Hematopoietic multipotent progenitor cell treated with erythropoietin and hydrocortisone succinate and interleukin-3 and kit ligand, for 8 days (in vitro differentiated cells): ENCODE measurements at regions not wholly inside any gene's neighbourhood (a gene's known extent, or its start where the extent isn't known, plus 50 kb on each side); places are given as distances from the start of the nearest gene placed in this dataset.
"Not testable (repeated sequence)": the region's sequence is repeated elsewhere in the genome, so short reads cannot be mapped to it uniquely, and the experiment has no call there.

ENCODE experiments used
- DNase-seq: peaks from one replicate; pipeline ENCODE4 v3.0.0-alpha.2; 2015

DNA sequence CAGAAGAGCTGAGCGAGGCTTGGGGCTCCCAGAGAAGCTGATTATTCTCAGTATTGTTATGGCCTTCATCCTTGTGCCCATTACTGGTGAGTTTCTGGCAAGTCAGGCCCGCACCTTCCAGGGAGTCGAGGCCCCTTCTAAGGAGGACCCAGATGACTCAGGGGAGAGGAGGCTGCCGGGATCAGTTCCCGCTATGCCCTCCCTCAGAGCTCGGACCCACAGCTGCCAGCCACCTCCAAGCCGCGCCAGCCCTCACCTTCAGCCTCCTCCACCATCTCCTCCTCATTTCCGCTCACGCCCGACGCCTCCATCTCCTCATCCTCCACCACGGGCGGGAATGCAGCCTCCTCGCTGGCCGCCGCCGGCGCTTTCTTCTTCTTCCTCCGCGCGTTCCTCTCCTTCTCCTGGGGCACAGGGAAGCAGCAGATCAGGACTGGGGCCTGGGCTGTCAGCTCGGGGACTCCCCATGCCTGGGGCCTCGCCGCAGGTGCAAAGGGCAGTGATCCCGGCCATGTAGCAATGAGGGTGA lies 83.2 kb downstream of the RFLNA start:
- DNase-seq, result no peak

DNA sequence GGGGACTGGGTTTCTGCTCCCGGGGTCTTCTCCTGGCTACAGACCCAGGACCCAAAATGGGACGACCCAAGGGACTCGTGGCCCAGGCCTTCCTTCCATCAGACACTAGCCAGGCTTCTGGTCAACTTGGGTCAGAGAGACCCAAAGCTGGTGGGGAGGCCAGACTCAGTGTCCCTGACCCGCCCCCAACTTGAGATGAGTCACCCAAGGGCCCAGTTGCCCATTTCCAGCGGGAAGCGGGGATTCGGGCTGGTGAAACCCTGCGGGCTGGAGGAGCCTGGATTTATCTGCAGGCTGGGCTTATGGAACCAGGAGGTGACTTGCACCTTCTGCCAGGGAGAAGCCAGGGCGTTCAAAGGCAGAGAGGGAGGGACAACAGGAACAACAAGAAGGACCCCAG lies 81.5 kb downstream of the RFLNA start:
- DNase-seq, result no peak

DNA sequence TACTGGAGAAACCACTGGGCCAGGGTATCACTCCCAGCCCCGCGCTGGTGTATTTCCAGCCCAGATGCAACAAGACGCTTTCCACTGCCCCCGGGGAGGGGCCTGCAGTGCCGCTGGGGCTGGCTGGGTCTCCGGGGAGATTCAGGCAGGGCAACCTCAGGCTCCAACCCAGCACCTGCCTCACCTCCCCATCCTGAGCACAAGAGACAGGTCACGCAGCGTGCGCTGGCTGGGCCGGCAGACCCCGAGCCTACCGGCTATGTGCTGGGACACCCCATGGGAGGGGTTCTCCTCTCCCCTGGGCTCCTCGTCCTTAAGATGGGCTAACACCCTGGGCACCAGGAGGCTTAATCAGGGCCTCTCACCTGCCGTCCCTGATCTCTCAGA lies 80.9 kb downstream of the RFLNA start:
- DNase-seq, result no peak

DNA sequence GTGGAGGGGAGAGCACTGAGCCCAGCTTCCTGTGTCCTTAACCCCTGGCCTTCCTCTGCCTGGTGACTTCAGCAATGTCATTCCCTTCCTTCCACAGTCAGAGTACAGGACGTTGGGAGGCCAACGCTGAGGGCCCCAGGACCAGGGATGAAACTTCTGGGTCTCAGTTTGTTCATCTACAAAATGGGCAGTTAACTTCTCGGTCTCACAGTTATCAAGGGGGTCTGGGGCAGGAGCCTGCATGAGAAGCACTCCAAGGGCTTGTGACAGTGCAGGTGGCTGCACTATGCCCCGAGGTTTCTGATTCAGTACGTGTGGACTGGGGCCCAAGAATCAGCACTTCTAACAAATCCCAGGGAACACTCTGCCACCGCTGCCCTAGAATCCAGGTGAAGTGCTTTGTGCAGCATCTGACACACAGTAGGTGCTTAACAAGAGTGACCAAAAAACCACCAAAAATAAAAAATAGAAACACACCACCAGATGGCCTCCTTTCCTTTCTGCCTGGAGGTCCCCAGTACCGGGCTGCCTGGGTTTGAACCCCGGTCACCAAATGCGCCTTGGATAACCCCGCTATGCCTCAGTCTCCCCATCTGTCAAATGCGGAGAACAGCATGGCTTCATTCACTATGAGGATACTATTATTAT lies 80.4 kb downstream of the RFLNA start:
- no peak for DNase-seq

DNA sequence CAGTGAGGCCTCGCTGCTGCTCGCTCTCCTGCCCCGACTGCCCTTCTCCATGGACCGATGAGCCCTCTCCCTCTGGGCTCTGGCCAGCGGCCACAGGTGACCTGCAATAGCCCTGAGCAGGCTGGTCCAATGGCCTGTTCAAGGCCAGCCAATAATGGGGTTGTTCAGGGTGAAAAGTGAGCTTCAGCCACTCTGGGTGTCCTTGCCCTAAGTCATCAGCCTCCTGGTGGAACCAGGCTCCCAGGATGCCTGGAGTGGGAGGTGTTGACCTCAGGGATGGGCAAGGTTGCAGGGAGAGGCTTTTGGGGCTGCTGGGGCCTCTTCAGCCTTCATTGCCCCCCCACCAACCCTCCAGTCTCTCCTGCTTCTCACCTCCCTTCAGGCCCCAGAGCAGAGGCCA lies 79.7 kb downstream of the RFLNA start:
- DNase-seq, result no peak

DNA sequence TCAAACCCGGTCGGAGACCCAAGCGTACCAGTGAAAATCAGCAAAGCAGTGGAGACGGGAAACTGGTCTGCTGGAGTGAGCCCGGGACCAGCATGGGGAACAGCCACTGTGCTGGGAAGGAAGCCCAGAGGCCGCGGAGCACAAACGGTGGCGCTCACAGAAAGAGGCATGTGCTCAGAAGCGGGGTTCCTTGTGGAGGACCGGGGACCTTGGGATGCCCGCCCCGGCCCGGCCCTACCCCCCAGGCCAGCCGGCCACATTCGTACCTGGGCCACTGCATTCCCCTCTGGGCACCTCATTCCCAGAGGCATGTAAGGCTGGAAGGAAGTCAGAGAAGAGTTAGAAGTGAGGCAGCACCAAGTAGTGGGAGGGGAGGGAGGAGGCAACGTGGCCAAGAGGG lies 79.3 kb downstream of the RFLNA start:
- no peak for DNase-seq

DNA sequence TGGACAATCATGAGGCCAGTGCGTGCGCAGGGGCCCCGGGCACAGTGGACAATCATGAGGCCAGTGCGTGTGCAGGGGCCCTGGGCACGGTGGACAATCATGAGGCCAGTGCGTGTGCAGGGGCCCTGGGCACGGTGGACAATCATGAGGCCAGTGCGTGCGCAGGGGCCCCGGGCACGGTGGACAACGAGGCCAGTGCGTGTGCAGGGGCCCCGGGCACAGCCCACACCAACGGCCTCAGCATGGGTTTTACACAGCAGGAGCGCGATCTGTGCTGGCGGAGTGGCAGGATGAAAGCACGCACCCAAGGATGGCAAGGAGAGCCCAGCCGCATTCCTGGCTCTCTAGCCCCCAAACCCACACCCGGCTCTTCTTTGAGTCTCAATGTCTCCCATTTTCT lies 78.8 kb downstream of the RFLNA start:
- not testable (repeated sequence) for DNase-seq

DNA sequence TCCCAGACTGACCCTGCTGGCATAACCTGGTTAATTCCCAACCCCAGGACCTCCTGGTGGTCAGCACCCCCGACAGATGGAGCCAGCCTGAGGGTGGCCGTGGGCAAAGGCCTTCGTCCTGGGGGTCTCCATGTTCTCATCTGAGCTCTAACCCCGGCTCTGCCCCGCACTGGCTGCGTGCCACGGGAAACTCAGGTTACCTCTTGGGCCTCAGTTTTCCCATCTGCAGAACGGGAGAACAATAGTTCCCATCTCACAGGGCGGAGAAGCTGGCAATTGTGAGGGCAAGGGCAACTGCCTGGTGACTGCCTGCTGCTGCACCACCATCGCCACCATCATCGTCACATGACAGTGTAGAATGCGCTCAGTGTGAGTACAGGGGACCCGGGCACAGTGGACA lies 77.9 kb downstream of the RFLNA start:
- DNase-seq, result no peak

DNA sequence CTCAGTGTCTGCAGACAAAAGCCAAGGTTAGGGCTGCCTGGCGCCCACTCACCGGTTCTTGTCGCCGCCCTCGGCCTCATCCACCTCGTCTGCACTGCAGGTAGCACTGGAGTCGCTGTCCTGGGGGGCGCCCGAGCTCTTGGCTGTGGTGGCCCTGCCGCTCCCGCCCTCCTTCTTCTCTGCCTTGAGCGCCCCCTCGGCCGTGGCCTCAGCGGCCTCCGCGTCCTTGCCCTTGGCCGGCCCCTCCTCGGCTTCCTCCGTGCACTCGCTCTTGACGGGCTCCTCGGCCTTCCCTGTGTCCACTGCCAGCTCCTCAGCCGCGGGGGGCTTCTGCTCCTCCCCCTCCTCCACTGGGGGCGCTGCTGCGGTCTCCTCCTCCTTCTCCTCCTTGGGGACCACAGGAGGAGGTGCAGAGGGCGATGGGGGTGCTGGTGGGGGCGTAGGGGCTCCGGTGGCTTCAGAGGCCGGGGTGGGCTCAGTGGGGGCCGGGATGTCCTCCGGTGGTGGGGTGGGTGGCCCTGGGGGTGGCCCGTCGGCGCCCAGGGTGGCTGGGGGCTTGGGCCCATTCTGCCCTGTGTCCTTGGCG lies 77.2 kb downstream of the RFLNA start:
- DNase-seq, result no peak

DNA sequence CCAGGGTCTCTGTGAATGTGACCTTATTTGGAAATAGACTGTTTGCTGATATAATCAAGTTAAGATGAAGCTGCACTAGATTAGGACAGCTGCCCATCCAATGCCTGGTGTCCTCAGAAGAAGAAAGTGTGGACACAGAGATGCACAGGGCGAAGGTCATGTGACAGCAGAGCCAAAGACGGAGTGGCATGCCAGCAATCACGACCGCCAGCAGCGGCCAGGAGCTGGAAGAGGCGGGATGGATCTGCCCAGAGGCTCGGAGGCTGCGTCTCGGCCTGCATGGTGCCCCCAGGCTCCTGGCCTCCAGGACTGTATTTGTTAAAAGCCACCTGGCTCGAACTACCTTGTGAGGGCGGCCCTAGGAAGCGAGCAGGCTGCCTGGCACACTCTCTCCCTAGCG lies 76.5 kb downstream of the RFLNA start:
- no peak for DNase-seq

DNA sequence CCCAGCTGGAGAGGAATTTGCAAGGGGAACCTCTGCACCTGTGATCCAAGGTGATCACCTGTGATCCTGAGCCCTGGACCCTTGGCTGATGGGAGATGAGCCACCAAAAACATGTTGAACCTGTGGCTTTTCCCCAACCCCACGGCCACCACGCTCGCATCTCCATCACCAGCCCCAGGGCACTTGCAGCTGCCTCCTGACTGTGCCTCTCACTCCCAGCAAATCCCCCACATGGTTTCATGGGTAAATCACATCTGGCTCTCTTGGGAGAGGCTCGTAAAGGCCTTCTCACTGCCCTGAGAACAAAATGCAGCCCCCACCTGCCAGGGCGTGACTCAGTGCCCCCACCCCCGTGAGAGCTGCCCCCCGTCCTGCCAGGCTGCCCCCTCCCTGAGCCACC lies 76.0 kb downstream of the RFLNA start:
- no peak for DNase-seq

DNA sequence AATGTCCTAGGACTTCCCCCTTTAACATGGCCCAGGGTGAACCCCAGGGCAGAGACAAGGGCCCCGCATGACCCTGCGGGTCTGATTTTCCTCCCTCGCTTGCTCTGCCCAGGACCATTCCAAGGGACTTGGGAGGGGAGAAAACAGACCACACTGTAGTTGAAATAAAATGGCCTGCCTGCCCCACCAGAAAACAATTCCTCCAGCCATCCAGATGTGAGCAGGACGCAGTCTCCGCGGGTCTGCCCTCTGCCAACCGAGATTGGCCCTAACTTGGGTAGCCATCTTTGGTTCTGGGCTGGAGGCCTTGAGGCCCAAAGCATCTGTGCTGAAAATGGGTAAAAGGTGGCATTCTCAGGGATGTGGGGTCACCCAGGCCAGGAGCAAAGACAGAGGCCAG lies 75.5 kb downstream of the RFLNA start:
- no peak for DNase-seq

DNA sequence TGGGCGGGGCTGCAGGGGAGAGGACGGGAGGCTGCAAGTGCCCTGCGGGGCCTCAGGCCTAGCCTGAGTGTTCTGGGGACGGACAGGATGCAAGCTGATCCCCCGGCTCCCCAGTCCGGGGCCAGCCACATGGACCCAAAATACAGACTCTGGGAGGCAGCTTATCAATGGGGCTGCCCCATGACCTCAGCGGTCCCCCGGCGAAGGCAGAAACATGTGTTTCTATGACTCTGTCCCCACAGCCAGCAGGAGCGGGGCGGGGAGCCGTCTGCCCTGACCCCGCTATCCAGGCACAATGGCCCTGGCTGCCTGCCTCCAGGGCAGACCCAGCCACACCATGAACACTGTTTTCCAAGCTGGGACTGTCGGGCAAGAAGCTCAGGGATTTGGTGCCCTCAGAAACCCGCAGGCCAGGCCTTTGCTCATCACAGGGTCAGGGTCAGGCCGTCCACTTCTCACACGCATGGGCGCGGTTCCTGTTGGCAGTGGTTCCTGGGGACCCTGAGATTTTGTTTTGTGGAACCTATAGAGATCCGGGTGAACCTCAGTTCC lies 75.0 kb downstream of the RFLNA start:
- no peak for DNase-seq

DNA sequence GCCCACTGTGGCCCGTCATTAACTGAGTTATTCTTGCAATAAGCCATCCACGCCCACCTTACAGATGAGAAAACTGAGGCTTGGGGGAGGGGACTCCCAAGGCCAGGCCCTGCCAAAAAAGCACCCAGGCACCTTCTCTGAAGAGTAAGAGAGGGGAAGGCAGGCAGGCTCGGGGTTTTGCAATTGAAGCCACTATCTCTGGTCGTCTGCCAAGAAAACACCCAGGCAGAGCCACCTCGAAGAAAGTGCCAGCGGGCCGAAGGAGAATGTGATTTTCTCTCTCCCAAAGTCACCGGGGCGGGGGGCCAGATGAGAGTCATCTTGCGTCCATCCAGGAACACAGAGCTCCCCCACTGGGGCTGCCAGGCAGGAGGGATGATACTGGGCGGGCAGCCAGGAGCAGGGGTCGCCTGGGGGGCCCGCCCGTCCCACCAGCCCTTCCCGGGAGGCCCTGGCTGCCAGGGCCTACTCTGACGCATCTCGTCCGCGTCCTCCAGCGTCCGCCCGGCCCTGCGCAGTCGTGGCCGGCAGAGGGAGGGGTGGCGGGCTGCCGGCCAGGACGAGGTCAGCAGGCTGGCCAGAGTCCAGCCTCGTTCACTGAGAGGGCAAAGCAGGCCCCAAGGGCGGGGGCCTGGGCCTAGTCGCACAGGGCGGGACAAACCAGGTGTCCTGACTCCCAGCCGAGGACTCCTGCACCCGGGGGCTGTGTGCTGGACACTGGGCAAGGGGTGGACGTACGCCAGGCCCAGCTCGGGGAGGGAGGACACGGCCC lies 74.3 kb downstream of the RFLNA start:
- DNase-seq, result peak; percentile 62

DNA sequence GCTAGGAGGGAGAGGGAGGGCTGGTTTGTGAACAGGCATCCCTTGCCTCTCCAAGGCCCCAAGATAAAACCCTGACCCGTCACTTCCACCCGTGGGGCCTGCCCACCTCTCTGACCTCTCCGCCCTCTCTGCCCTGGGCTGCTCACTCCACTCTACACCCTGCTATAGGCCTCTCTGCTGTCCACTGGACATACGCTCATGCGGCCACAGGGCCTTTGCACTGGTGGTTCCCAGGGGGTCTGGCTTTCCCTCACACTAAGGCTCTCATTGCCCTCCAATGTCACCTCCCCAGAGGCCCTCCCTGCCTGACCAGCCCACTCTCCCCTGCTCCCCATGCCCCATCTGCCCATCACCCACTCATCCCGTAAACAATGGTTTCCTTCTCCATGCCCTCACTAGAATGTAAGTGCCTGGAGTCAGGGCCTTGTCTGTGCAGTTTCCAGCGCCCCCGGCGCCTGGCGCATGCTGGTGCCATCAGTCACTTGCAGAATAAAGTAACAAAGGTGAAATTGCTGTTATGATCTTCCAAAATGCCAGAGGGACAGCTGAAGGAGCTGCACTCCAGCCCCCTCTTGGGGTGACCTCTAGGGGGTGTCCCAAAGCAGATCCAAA lies 73.6 kb downstream of the RFLNA start:
- DNase-seq, result no peak

DNA sequence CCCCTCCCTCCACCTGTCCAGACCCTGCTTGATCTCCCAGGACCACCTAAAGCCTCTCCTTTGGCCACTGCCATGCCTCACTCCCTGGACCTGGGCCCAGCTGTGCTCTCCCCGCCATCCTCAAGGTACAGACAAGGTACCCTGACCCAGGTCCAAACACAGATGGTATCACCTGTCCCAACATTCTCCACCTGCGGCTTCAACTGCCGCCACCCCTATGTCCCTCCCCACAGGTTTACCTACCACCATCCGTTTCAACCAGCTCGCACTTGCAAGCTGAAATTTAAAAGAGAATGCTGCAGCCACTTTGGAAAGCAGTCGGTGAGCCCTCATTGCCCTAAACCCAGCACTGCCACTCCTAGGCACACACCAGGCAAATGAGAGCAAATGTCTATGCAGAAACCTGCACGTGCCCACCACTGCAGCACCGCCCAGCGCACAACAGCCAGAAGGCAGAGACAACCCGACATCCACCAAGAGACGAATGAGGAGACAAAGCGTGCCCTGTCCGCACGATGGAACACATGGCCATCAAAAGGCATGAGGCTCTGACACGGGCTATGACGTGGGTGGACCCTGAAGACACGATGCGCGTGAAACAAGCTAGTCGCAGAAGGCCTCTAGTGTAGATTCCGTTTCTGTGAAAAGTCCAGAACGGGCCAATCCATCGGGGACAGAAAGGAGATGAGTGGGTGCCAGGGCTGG lies 71.0 kb downstream of the RFLNA start:
- no peak for DNase-seq
